ACC112 (cell line): ENCODE measurements at regions not wholly inside any gene's neighbourhood (a gene's known extent, or its start where the extent isn't known, plus 50 kb on each side); places are given as distances from the start of the nearest gene placed in this dataset.

Experiments used
- H2AFZ ChIP-seq: fragments of 200-600 bp; sonication (generic); one replicate; pipeline ENCODE4 v1.6.0; 2017; ENCODE audit warnings: antibody characterized with exemption, low read length; ENCODE audit not compliant: unreplicated experiment
- H3K27ac ChIP-seq: fragments of 200-600 bp; sonication (generic); 2 replicates; pipeline ENCODE4 v1.5.1; 2014; ENCODE audit warnings: low read depth, mild to moderate bottlenecking, antibody characterized with exemption, low read length, moderate library complexity
- H3K27me3 ChIP-seq: fragments of 200-600 bp; sonication (generic); 2 replicates; pipeline ENCODE4 v1.6.1; 2014; ENCODE audit warnings: mild to moderate bottlenecking, antibody characterized with exemption, low read length, moderate library complexity, mixed read lengths; ENCODE audit not compliant: insufficient read depth
- H3K36me3 ChIP-seq: fragments of 200-600 bp; sonication (generic); 2 replicates; pipeline ENCODE4 v1.6.1; 2016; ENCODE audit warnings: mild to moderate bottlenecking, antibody characterized with exemption, low read length, moderate library complexity, mixed read lengths; ENCODE audit not compliant: insufficient read depth
- H3K4me1 ChIP-seq: fragments of 200-600 bp; sonication (generic); one replicate; pipeline ENCODE4 v1.6.1; 2016; ENCODE audit warnings: low read length, mixed read lengths; ENCODE audit not compliant: insufficient read depth, unreplicated experiment, control insufficient read depth
- H3K4me3 ChIP-seq: fragments of 200-600 bp; sonication (generic); 2 replicates; pipeline ENCODE4 v1.5.1; 2014; ENCODE audit warnings: mild to moderate bottlenecking, low read depth, low read length
- H3K79me2 ChIP-seq: fragments of 200-600 bp; sonication (generic); one replicate; pipeline ENCODE4 v1.6.0; 2016; ENCODE audit warnings: low read length; ENCODE audit not compliant: control insufficient read depth, unreplicated experiment, insufficient read depth

- H3K4me1 ChIP-seq = peaks cover 30% of the 10 kb centered on the region
- no peaks in the 10 kb centered on the region for H3K36me3 ChIP-seq
- no peaks in the 10 kb centered on the region for H3K27me3 ChIP-seq
- no peak overlapping the region for H3K27ac ChIP-seq
- H3K4me3 ChIP-seq = no peak overlapping the region
- no peaks in the 10 kb centered on the region for H3K79me2 ChIP-seq
- peak overlapping the region; percentile 7 for H2AFZ ChIP-seq
These were observed 161.2 kb downstream of the C9orf50 start for GRCh38 chr9:129459547-129460322.

GRCh38 chr9:129458663-129459546 is 162.0 kb downstream of the C9orf50 start:
- H3K4me3 ChIP-seq = no peak overlapping the region
- H3K79me2 ChIP-seq = no peaks in the 10 kb centered on the region
- H3K36me3 ChIP-seq = no peaks in the 10 kb centered on the region
- no peak overlapping the region for H3K27ac ChIP-seq
- H3K27me3 ChIP-seq = no peaks in the 10 kb centered on the region
- H3K4me1 ChIP-seq = peaks cover 29% of the 10 kb centered on the region
- H2AFZ ChIP-seq = no peak overlapping the region

GRCh38 chr9:129458155-129458661 is 162.7 kb downstream of the C9orf50 start:
- Histone ChIP-seq H3K27ac (no peak overlapping the region), H3K36me3 (no peaks in the 10 kb centered on the region), H3K27me3 (no peaks in the 10 kb centered on the region), H3K79me2 (no peaks in the 10 kb centered on the region), H3K4me3 (no peak overlapping the region), H3K4me1 (peaks cover 29% of the 10 kb centered on the region), H2AFZ (no peak overlapping the region)

- Histone ChIP-seq H3K27me3 (no peaks in the 10 kb centered on the region), H3K4me1 (peaks cover 29% of the 10 kb centered on the region), H3K79me2 (no peaks in the 10 kb centered on the region), H3K36me3 (no peaks in the 10 kb centered on the region), H3K4me3 (no peak overlapping the region), H2AFZ (no peak overlapping the region), H3K27ac (no peak overlapping the region)
These were observed 163.5 kb downstream of the C9orf50 start for GRCh38 chr9:129457325-129457779.

- no peak overlapping the region for H2AFZ ChIP-seq
- no peak overlapping the region for H3K27ac ChIP-seq
- H3K4me1 ChIP-seq = peaks cover 29% of the 10 kb centered on the region
- no peak overlapping the region for H3K4me3 ChIP-seq
- H3K79me2 ChIP-seq = no peaks in the 10 kb centered on the region
- H3K36me3 ChIP-seq = no peaks in the 10 kb centered on the region
- H3K27me3 ChIP-seq = no peaks in the 10 kb centered on the region
These were observed 164.2 kb downstream of the C9orf50 start for GRCh38 chr9:129456549-129457324.

- Histone ChIP-seq H2AFZ (no peak overlapping the region), H3K4me3 (no peak overlapping the region), H3K27me3 (no peaks in the 10 kb centered on the region), H3K27ac (no peak overlapping the region), H3K36me3 (no peaks in the 10 kb centered on the region), H3K79me2 (no peaks in the 10 kb centered on the region), H3K4me1 (peaks cover 20% of the 10 kb centered on the region)
These were observed 165.5 kb downstream of the C9orf50 start for GRCh38 chr9:129455151-129455995.

GRCh38 chr9:129454467-129455067 is 166.3 kb downstream of the C9orf50 start:
- Histone ChIP-seq H3K4me1 (peaks cover 15% of the 10 kb centered on the region), H3K79me2 (no peaks in the 10 kb centered on the region), H3K27ac (no peak overlapping the region), H2AFZ (no peak overlapping the region), H3K36me3 (no peaks in the 10 kb centered on the region), H3K4me3 (no peak overlapping the region), H3K27me3 (no peaks in the 10 kb centered on the region)

- Histone ChIP-seq H3K27ac (no peak overlapping the region), H3K79me2 (no peaks in the 10 kb centered on the region), H3K4me1 (peaks cover 6% of the 10 kb centered on the region), H3K4me3 (no peak overlapping the region), H3K27me3 (no peaks in the 10 kb centered on the region), H2AFZ (no peak overlapping the region), H3K36me3 (no peaks in the 10 kb centered on the region)
These were observed 167.2 kb downstream of the C9orf50 start for GRCh38 chr9:129453734-129454133.

GRCh38 chr9:129451669-129452068 is 169.2 kb downstream of the C9orf50 start:
- Histone ChIP-seq H3K4me3 (no peak overlapping the region), H3K79me2 (no peaks in the 10 kb centered on the region), H3K27me3 (no peaks in the 10 kb centered on the region), H2AFZ (no peak overlapping the region), H3K36me3 (no peaks in the 10 kb centered on the region), H3K4me1 (no peaks in the 10 kb centered on the region), H3K27ac (no peak overlapping the region)
